Fibroblast of villous mesenchyme (primary cell): ENCODE measurements at regions not wholly inside any gene's neighbourhood (a gene's known extent, or its start where the extent isn't known, plus 50 kb on each side); places are given as distances from the start of the nearest gene placed in this dataset.
A peak's percentile ranks its signal among the peaks of the same experiment; 100 is the strongest.

ENCODE experiments used
- DNase-seq: peaks from one replicate; pipeline ENCODE4 v3.0.0-alpha.2; 2010; ENCODE audit warnings: low read depth
- H3K4me3 ChIP-seq: 2 replicates; pipeline ENCODE4 v1.5.1; 2011; ENCODE audit warnings: low read depth, mild to moderate bottlenecking, low read length
- CTCF ChIP-seq: IDR thresholded peaks from 2 replicates; pipeline ENCODE4 v1.5.1; 2012; ENCODE audit warnings: low read depth, mild to moderate bottlenecking, low read length; ENCODE audit not compliant: insufficient read depth

- H3K4me3 ChIP-seq = no peak overlapping the region
- no peak for DNase-seq
- no peak for TF ChIP-seq CTCF
Observed at GRCh38 chr9:653421-653820, 188.1 kb upstream of the DMRT1 start.

- no peak for TF ChIP-seq CTCF
- no peak overlapping the region for H3K4me3 ChIP-seq
- no peak for DNase-seq
Observed at GRCh38 chr9:653856-654387, 187.6 kb upstream of the DMRT1 start.

- no peak overlapping the region for H3K4me3 ChIP-seq
- TF ChIP-seq CTCF = no peak
- DNase-seq = peak; percentile 37
Observed at GRCh38 chr9:655875-656274, 185.6 kb upstream of the DMRT1 start.

GRCh38 chr9:656926-657568, 184.4 kb upstream of the DMRT1 start:
- DNase-seq = no peak
- no peak for TF ChIP-seq CTCF
- H3K4me3 ChIP-seq = no peak overlapping the region

GRCh38 chr9:659286-659685, 182.2 kb upstream of the DMRT1 start:
- no peak overlapping the region for H3K4me3 ChIP-seq
- DNase-seq = no peak
- TF ChIP-seq CTCF = no peak

GRCh38 chr9:660227-660626, 181.3 kb upstream of the DMRT1 start:
- H3K4me3 ChIP-seq = no peak overlapping the region
- DNase-seq = no peak
- no peak for TF ChIP-seq CTCF

DNA sequence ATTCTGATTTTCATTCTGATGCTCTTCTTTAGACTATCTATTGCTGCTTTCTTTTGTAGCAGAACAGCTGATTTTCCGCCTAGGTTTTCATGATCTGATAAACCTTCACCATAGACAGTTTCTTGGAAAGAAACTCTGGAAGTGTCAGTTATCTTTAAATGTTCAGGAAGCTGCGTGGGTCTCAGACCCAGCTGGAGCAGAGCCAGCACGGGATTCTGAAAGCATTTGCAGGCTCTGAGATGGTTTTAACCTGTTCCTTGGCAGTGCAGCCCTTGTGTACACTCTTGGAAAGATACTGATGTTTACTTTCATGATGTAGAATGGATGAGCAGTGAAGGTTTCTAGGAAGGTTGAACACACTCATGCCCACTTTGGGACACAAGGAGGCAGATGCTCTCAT, 178.0 kb upstream of the DMRT1 start:
- DNase-seq = no peak
- H3K4me3 ChIP-seq = no peak overlapping the region
- peak; percentile 5 for TF ChIP-seq CTCF
